ENCODE measurements at regions not wholly inside any gene's neighbourhood (a gene's known extent, or its start where the extent isn't known, plus 50 kb on each side); places are given as distances from the start of the nearest gene placed in this dataset.

GRCh38 chr17:73694491-73694890 is 50.2 kb upstream of the SDK2 start:
- TF ChIP-seq, protein P1, sequence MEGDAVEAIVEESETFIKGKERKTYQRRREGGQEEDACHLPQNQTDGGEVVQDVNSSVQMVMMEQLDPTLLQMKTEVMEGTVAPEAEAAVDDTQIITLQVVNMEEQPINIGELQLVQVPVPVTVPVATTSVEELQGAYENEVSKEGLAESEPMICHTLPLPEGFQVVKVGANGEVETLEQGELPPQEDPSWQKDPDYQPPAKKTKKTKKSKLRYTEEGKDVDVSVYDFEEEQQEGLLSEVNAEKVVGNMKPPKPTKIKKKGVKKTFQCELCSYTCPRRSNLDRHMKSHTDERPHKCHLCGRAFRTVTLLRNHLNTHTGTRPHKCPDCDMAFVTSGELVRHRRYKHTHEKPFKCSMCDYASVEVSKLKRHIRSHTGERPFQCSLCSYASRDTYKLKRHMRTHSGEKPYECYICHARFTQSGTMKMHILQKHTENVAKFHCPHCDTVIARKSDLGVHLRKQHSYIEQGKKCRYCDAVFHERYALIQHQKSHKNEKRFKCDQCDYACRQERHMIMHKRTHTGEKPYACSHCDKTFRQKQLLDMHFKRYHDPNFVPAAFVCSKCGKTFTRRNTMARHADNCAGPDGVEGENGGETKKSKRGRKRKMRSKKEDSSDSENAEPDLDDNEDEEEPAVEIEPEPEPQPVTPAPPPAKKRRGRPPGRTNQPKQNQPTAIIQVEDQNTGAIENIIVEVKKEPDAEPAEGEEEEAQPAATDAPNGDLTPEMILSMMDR (IDR thresholded peaks at IDR 0.05; ENCODE audit: low read length): no peak
- TF ChIP-seq EZH2phosphoT487 (IDR thresholded peaks at IDR 0.05; ENCODE audit: low read length) (no peak), EZH2 (optimal IDR thresholded peaks at IDR 0.05; ENCODE audit: low read depth, low read length) (no peak)

All from MM.1S (cell line).